H9 (cell line): ENCODE measurements at regions not wholly inside any gene's neighbourhood (a gene's known extent, or its start where the extent isn't known, plus 50 kb on each side); places are given as distances from the start of the nearest gene placed in this dataset.

Experiments
- DNase-seq: peaks from one replicate; pipeline ENCODE4 v3.0.0-alpha.2; 2017
- H2AFZ ChIP-seq: one replicate; pipeline ENCODE4 v1.6.1; 2013; ENCODE audit warnings: mild to moderate bottlenecking, low read length, control low read depth, moderate library complexity
- H2AK5ac ChIP-seq: 2 replicates; pipeline ENCODE4 v1.6.1; 2013; ENCODE audit warnings: low read length, control low read depth, mixed read lengths; ENCODE audit not compliant: insufficient read length
- H2BK120ac ChIP-seq: one replicate; pipeline ENCODE4 v1.6.1; 2013; ENCODE audit warnings: low read depth, mild to moderate bottlenecking, low read length, control low read depth, inconsistent platforms; ENCODE audit not compliant: poor library complexity, severe bottlenecking
- H2BK12ac ChIP-seq: 2 replicates; pipeline ENCODE4 v1.6.1; 2013; ENCODE audit warnings: low read length, control low read depth, mixed read lengths, low read depth; ENCODE audit not compliant: insufficient read length
- H2BK15ac ChIP-seq: 2 replicates; pipeline ENCODE4 v1.6.1; 2013; ENCODE audit warnings: low read depth, low read length, control low read depth
- H2BK20ac ChIP-seq: one replicate; pipeline ENCODE4 v1.6.1; 2013; ENCODE audit warnings: low read depth, mild to moderate bottlenecking, low read length, control low read depth, inconsistent platforms; ENCODE audit not compliant: poor library complexity, severe bottlenecking
- H2BK5ac ChIP-seq: 2 replicates; pipeline ENCODE4 v1.6.1; 2013; ENCODE audit warnings: low read length, control low read depth, mixed read lengths; ENCODE audit not compliant: insufficient read length
- H3K14ac ChIP-seq: 2 replicates; pipeline ENCODE4 v1.6.1; 2013; ENCODE audit warnings: low read length, control low read depth; ENCODE audit not compliant: insufficient read depth
- H3K18ac ChIP-seq: 2 replicates; pipeline ENCODE4 v1.6.1; 2013; ENCODE audit warnings: low read depth, mild to moderate bottlenecking, mixed read lengths, low read length, control low read depth; ENCODE audit not compliant: insufficient read length
- H3K23ac ChIP-seq: 2 replicates; pipeline ENCODE4 v1.6.1; 2013; ENCODE audit warnings: low read length, control low read depth, mixed read lengths, low read depth; ENCODE audit not compliant: insufficient read length
- H3K23me2 ChIP-seq: 2 replicates; pipeline ENCODE4 v1.6.1; 2013; ENCODE audit warnings: low read depth, mild to moderate bottlenecking, mixed read lengths, low read length, control low read depth; ENCODE audit not compliant: insufficient read length, poor library complexity, severe bottlenecking
- H3K27ac ChIP-seq: 2 replicates; pipeline ENCODE4 v1.5.1; 2013; ENCODE audit warnings: low read length, control low read depth, mixed read lengths, low read depth; ENCODE audit not compliant: insufficient read length
- H3K27me3 ChIP-seq: 2 replicates; pipeline ENCODE4 v1.6.1; 2013; ENCODE audit warnings: low read length, control low read depth, inconsistent platforms; ENCODE audit not compliant: insufficient read depth
- H3K4ac ChIP-seq: 2 replicates; pipeline ENCODE4 v1.6.1; 2013; ENCODE audit warnings: low read depth, mild to moderate bottlenecking, control low read depth, inconsistent platforms, low read length, moderate library complexity
- H3K4me1 ChIP-seq: 2 replicates; pipeline ENCODE4 v1.6.1; 2013; ENCODE audit warnings: low read length, control low read depth, inconsistent platforms; ENCODE audit not compliant: insufficient read depth
- H3K4me2 ChIP-seq: 2 replicates; pipeline ENCODE4 v1.6.1; 2013; ENCODE audit warnings: low read length, control low read depth, mixed read lengths; ENCODE audit not compliant: insufficient read length, insufficient read depth
- H3K56ac ChIP-seq: 2 replicates; pipeline ENCODE4 v1.6.1; 2013; ENCODE audit warnings: low read depth, mild to moderate bottlenecking, mixed read lengths, low read length, control low read depth; ENCODE audit not compliant: insufficient read length
- H3K79me1 ChIP-seq: 2 replicates; pipeline ENCODE4 v1.6.1; 2013; ENCODE audit warnings: low read depth, mild to moderate bottlenecking, moderate library complexity, low read length, control low read depth, inconsistent platforms; ENCODE audit not compliant: insufficient read depth, poor library complexity, severe bottlenecking
- H3K79me2 ChIP-seq: 2 replicates; pipeline ENCODE4 v1.6.1; 2013; ENCODE audit warnings: low read length, control low read depth, inconsistent platforms; ENCODE audit not compliant: insufficient read depth
- H3K9ac ChIP-seq: 2 replicates; pipeline ENCODE4 v1.6.1; 2013; ENCODE audit warnings: low read length, control low read depth, mixed read lengths; ENCODE audit not compliant: insufficient read length; ENCODE audit errors: extremely low read depth
- H3K9me3 ChIP-seq: one replicate; pipeline ENCODE4 v1.6.1; 2013; ENCODE audit warnings: low read depth, low read length, inconsistent platforms; ENCODE audit not compliant: control insufficient read depth
- H3T11ph ChIP-seq: one replicate; pipeline ENCODE4 v1.6.1; 2013; ENCODE audit warnings: mild to moderate bottlenecking, low read length, control low read depth, inconsistent platforms
- H4K20me1 ChIP-seq: one replicate; pipeline ENCODE4 v1.6.1; 2013; ENCODE audit not compliant: control insufficient read depth, insufficient read length, insufficient read depth
- H4K5ac ChIP-seq: 2 replicates; pipeline ENCODE4 v1.6.1; 2013; ENCODE audit warnings: low read depth, mild to moderate bottlenecking, mixed read lengths, low read length, control low read depth; ENCODE audit not compliant: insufficient read length
- H4K8ac ChIP-seq: replicated peaks from 2 replicates; pipeline ENCODE4 v1.6.1; 2013; ENCODE audit warnings: low read length, control low read depth, mixed read lengths, low read depth; ENCODE audit not compliant: insufficient read length
- H4K91ac ChIP-seq: 2 replicates; pipeline ENCODE4 v1.6.1; 2013; ENCODE audit warnings: low read depth, mild to moderate bottlenecking, moderate library complexity, mixed read lengths, low read length, control low read depth; ENCODE audit not compliant: insufficient read length
- H3K27ac Mint-ChIP-seq, 3 experiments: 2 replicates in 2 of 3; 3 replicates in 1 of 3; pipeline ENCODE4 v1.8.0; 2020 to 2021; ENCODE audit warnings: mixed read lengths in 3 of 3, mild to moderate bottlenecking in 1 of 3, moderate library complexity in 1 of 3
- H3K27me3 Mint-ChIP-seq: 2 replicates; pipeline ENCODE4 v1.8.0; 2021; ENCODE audit warnings: low read depth, mild to moderate bottlenecking, moderate library complexity, mixed read lengths
- H3K36me3 Mint-ChIP-seq, 3 experiments: 2 replicates in 2 of 3; 3 replicates in 1 of 3; pipeline ENCODE4 v1.8.0; 2020 to 2021; ENCODE audit warnings: low read depth in 3 of 3, mixed read lengths in 3 of 3; ENCODE audit not compliant: insufficient read depth in 1 of 3
- H3K4me1 Mint-ChIP-seq, 2 experiments: 2 replicates each; pipeline ENCODE4 v1.8.0; 2020; ENCODE audit warnings: mixed read lengths in 2 of 2
- H3K4me3 Mint-ChIP-seq, 2 experiments: 2 replicates in 1 of 2; 3 replicates in 1 of 2; pipeline ENCODE4 v1.8.0; 2020 to 2021; ENCODE audit warnings: mild to moderate bottlenecking in 2 of 2, mixed read lengths in 2 of 2, moderate library complexity in 1 of 2
- H3K9me3 Mint-ChIP-seq, 2 experiments: 2 replicates in 1 of 2; 3 replicates in 1 of 2; pipeline ENCODE4 v1.8.0; 2020; ENCODE audit warnings: mild to moderate bottlenecking in 2 of 2, mixed read lengths in 2 of 2, moderate library complexity in 1 of 2
- WGBS: extraction: QIAGEN DNeasy Blood & Tissue Kit; methylation state at CpG from one replicate; pipeline ENCODE4 v1.1.7; 2013; ENCODE audit warnings: missing lambda C conversion rate, low lambda C conversion rate, mixed read lengths; ENCODE audit not compliant: insufficient read length; ENCODE audit errors: extremely low coverage; 5-methylcytosine and 5-hydroxymethylcytosine counted together
- TF ChIP-seq, protein P1 (sequence below): fragments of 200-600 bp; sonication (generic); conservative IDR thresholded peaks from 3 replicates; pipeline ENCODE4 v1.8.0; 2021; ENCODE audit warnings: antibody characterized with exemption, mild to moderate bottlenecking

- no peak overlapping the region for H2BK5ac ChIP-seq
- H3K4me1 ChIP-seq, result no peaks in the 10 kb centered on the region; the same call in 1 of the 2 replicates
- H3K4ac ChIP-seq, result no peak overlapping the region
- H3K9ac ChIP-seq, result no peak overlapping the region
- no peak overlapping the region for H2BK12ac ChIP-seq
- no peak overlapping the region for H3K27ac ChIP-seq
- H2BK120ac ChIP-seq, result no peak overlapping the region
- TF ChIP-seq, protein P1, sequence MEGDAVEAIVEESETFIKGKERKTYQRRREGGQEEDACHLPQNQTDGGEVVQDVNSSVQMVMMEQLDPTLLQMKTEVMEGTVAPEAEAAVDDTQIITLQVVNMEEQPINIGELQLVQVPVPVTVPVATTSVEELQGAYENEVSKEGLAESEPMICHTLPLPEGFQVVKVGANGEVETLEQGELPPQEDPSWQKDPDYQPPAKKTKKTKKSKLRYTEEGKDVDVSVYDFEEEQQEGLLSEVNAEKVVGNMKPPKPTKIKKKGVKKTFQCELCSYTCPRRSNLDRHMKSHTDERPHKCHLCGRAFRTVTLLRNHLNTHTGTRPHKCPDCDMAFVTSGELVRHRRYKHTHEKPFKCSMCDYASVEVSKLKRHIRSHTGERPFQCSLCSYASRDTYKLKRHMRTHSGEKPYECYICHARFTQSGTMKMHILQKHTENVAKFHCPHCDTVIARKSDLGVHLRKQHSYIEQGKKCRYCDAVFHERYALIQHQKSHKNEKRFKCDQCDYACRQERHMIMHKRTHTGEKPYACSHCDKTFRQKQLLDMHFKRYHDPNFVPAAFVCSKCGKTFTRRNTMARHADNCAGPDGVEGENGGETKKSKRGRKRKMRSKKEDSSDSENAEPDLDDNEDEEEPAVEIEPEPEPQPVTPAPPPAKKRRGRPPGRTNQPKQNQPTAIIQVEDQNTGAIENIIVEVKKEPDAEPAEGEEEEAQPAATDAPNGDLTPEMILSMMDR, result no peak
- Mint-ChIP-seq H3K4me1 (peaks cover 0 to 3% of the 10 kb centered on the region in 2 experiments; a peak in 2 of 4 replicates), H3K4me3 (no peak overlapping the region), H3K27me3 (peaks cover 3% of the 10 kb centered on the region), H3K36me3 (no peaks in the 10 kb centered on the region), H3K9me3 (no peaks in the 10 kb centered on the region), H3K27ac (no peak overlapping the region)
- no peak overlapping the region for H2BK20ac ChIP-seq
- H3K9me3 ChIP-seq, result no peaks in the 10 kb centered on the region
- no peak overlapping the region for H2AFZ ChIP-seq
- H3K14ac ChIP-seq, result no peak overlapping the region
- no peak overlapping the region for H2BK15ac ChIP-seq
- no peaks in the 10 kb centered on the region for H4K20me1 ChIP-seq
- DNase-seq, result no peak
- no peak overlapping the region for H4K8ac ChIP-seq
- no peaks in the 10 kb centered on the region for H3K79me2 ChIP-seq
- H3K56ac ChIP-seq, result no peak overlapping the region
- no peak overlapping the region for H3K23ac ChIP-seq
- WGBS, result no CpG with 5 or more reads among the region's 4 CpGs
- H4K5ac ChIP-seq, result no peak overlapping the region
- H3K18ac ChIP-seq, result no peak overlapping the region
- H3K27me3 ChIP-seq, result no peaks in the 10 kb centered on the region
- H3T11ph ChIP-seq, result no peak overlapping the region
- no peak overlapping the region for H3K4me2 ChIP-seq
- no peaks in the 10 kb centered on the region for H3K23me2 ChIP-seq
- no peak overlapping the region for H2AK5ac ChIP-seq
- H3K79me1 ChIP-seq, result no peaks in the 10 kb centered on the region
- H4K91ac ChIP-seq, result no peak overlapping the region
These were observed 517.5 kb downstream of the TFAP2B start for GRCh38 chr6:51336185-51336584.
